GM12873 (cell line): ENCODE measurements at regions not wholly inside any gene's neighbourhood (a gene's known extent, or its start where the extent isn't known, plus 50 kb on each side); places are given as distances from the start of the nearest gene placed in this dataset.

Experiments used
- CTCF ChIP-seq: IDR thresholded peaks from 2 replicates; pipeline ENCODE4 v1.5.1; 2012; ENCODE audit warnings: low read depth, mild to moderate bottlenecking, moderate library complexity, low read length, control low read depth; ENCODE audit not compliant: insufficient read depth; ENCODE audit errors: missing control alignments

DNA sequence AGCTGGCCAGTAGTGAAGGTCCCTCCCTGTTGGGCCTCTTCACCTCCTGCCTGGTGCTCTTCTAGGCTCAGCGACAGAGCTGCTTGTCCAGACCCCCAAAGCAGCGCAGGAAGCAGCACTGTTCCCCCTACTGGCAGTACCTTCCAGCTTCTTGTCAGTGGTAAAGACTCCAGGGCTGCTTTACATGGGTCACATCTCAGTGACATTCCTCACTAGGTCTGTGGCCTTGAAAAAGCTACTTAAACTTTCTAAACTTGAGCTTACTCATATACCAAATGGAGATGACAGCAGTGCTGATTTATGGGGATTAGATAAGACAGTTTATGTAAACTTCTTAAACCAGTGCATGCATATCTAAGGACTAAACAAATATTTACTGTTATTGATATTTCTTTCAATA lies 117.3 kb downstream of the FAT4 start:
- no peak for TF ChIP-seq CTCF

- TF ChIP-seq CTCF: no peak
Observed at GRCh38 chr4:125433453-125433852, 118.7 kb downstream of the FAT4 start.

- TF ChIP-seq CTCF: no peak
Observed at GRCh38 chr4:125434136-125434535, 119.4 kb downstream of the FAT4 start.

DNA sequence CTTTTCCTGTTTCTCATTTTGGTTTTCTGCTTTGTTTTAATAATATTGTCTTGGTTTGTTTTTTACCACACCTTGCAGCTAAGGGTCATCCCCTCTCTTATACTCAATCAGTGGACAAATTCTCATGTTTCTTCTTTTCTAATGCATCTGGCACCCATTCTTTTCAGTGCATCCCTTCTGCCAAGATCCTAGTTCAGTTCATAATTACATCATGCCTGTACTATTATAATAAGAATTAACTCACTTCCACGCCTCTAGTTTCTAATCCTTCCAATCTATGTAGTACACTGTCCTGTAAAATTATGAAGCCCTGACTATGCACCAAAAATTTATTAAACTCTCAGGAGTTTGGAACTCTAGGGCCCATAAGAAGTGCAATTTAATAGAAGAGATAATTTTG lies 126.1 kb downstream of the FAT4 start:
- no peak for TF ChIP-seq CTCF

DNA sequence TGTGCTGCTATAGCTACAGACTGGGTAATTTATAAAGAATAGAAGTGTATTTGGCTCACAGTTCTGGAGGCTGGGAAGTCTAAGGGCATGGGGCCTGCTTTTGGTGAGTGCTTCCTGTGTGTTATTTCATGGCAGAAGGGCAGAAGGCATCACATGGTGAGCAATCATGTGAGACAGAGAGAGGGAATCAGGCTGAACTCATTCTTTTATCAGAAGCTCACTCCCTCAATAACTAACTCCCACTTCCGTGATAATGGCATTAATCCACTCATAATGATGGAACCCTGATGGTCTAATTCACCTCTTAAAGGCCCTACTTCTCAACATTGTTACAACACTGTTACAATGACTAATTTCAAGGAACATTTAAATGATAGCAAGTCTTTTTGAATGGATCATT lies 129.4 kb downstream of the FAT4 start:
- no peak for TF ChIP-seq CTCF

- TF ChIP-seq CTCF: no peak
Observed at GRCh38 chr4:125445525-125445924, 130.8 kb downstream of the FAT4 start.

DNA sequence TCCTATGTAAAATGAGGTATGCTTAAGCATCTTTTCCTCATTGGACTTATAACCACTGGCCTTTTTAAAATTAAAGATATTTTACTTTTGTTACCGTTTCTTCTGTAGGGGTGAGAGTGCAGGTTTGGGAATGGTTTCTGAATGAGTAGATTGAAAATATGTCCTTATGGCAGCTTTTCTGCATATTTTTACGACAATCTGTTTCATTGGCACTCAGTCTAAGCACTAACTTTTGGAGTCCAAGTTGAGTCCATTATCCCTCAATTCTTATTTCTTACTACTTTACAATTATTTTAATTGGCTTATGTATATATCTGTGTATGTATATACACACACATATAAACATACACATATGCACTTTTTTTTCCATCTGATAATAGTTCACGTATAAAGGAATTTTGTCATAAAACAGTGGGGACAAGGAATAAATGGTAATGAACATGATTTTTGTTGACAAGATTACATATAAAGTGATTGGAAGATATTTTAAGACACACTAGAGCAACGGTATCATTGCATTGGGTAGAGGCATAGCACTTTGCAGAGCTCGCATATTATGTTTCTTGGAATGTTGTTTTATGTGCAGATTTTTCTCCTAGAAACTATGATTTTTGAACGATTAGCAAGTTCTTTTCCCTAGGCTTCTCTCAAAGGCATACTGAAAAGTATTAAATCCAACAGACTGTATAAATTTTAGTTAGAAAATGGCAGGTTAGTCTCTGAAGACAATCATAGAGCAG lies 133.0 kb downstream of the FAT4 start:
- no peak for TF ChIP-seq CTCF

DNA sequence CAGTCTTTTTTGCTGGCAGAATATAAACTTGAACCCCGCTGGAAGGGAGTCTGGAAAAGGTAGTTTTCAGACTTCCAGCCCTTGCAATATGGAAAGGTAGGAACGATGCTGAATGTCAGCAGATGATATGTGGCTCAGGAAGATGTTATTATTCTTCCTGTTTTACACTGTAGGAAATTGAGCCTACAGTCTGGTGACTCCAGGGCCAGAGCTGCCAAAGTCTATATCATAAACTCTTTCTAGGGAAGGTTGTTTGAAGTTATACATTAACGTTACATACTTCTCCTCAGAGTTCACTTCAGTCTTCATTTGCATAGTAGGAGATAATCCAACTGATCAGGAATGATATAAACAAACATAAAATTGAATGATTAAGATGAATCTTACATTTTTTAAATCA lies 141.3 kb downstream of the FAT4 start:
- no peak for TF ChIP-seq CTCF
